Endothelial cell (in vitro differentiated cells): ENCODE measurements at regions not wholly inside any gene's neighbourhood (a gene's known extent, or its start where the extent isn't known, plus 50 kb on each side); places are given as distances from the start of the nearest gene placed in this dataset.

Experiments used
- DNase-seq: peaks from one replicate; pipeline ENCODE4 v3.0.0; 2021; ENCODE audit warnings: low spot score
- H3K27ac Mint-ChIP-seq: one replicate; pipeline ENCODE4 v1.8.0; 2021; ENCODE audit warnings: mixed read lengths, inconsistent platforms; ENCODE audit not compliant: unreplicated experiment
- H3K27me3 Mint-ChIP-seq: one replicate; pipeline ENCODE4 v1.8.0; 2021; ENCODE audit warnings: mild to moderate bottlenecking, moderate library complexity, mixed read lengths, inconsistent platforms; ENCODE audit not compliant: unreplicated experiment
- H3K36me3 Mint-ChIP-seq: one replicate; pipeline ENCODE4 v1.8.0; 2021; ENCODE audit warnings: mild to moderate bottlenecking, low read depth, mixed read lengths, inconsistent platforms; ENCODE audit not compliant: unreplicated experiment
- H3K4me1 Mint-ChIP-seq: one replicate; pipeline ENCODE4 v1.8.0; 2021; ENCODE audit warnings: mild to moderate bottlenecking, mixed read lengths, inconsistent platforms; ENCODE audit not compliant: unreplicated experiment
- H3K4me3 Mint-ChIP-seq: one replicate; pipeline ENCODE4 v1.8.0; 2021; ENCODE audit warnings: mild to moderate bottlenecking, mixed read lengths, inconsistent platforms; ENCODE audit not compliant: unreplicated experiment
- H3K9me3 Mint-ChIP-seq: one replicate; pipeline ENCODE4 v1.8.0; 2021; ENCODE audit warnings: mixed read lengths, inconsistent platforms; ENCODE audit not compliant: unreplicated experiment
- CTCF ChIP-seq: fragments of 200-600 bp; sonication (generic); IDR thresholded peaks from one replicate; pipeline ENCODE4 v1.5.0; 2021; ENCODE audit warnings: antibody characterized with exemption; ENCODE audit not compliant: unreplicated experiment

GRCh38 chr14:101233021-101233366 is 328.3 kb upstream of the DIO3 start:
- no peak for DNase-seq
- Mint-ChIP-seq H3K4me3 (no peak overlapping the region), H3K9me3 (no peaks in the 10 kb centered on the region), H3K36me3 (no peaks in the 10 kb centered on the region), H3K4me1 (peaks cover 10% of the 10 kb centered on the region), H3K27ac (no peak overlapping the region), H3K27me3 (peaks cover 7% of the 10 kb centered on the region)
- no peak for TF ChIP-seq CTCF

GRCh38 chr14:101233391-101233790 is 327.9 kb upstream of the DIO3 start:
- no peak for DNase-seq
- no peaks in the 10 kb centered on the region for H3K9me3 Mint-ChIP-seq
- H3K27ac Mint-ChIP-seq, result no peak overlapping the region
- peaks cover 7% of the 10 kb centered on the region for H3K27me3 Mint-ChIP-seq
- no peak overlapping the region for H3K4me3 Mint-ChIP-seq
- H3K4me1 Mint-ChIP-seq, result peaks cover 10% of the 10 kb centered on the region
- H3K36me3 Mint-ChIP-seq, result no peaks in the 10 kb centered on the region
- TF ChIP-seq CTCF, result no peak

- no peak for TF ChIP-seq CTCF
- no peak overlapping the region for H3K27ac Mint-ChIP-seq
- peaks cover 7% of the 10 kb centered on the region for H3K27me3 Mint-ChIP-seq
- DNase-seq, result no peak
- H3K36me3 Mint-ChIP-seq, result no peaks in the 10 kb centered on the region
- H3K4me3 Mint-ChIP-seq, result no peak overlapping the region
- no peaks in the 10 kb centered on the region for H3K9me3 Mint-ChIP-seq
- H3K4me1 Mint-ChIP-seq, result peaks cover 10% of the 10 kb centered on the region
Measured at GRCh38 chr14:101233808-101234207, 327.5 kb upstream of the DIO3 start.

GRCh38 chr14:101234244-101234937 is 326.9 kb upstream of the DIO3 start:
- Mint-ChIP-seq H3K36me3 (no peaks in the 10 kb centered on the region), H3K27ac (no peak overlapping the region), H3K4me1 (peaks cover 8% of the 10 kb centered on the region), H3K27me3 (peaks cover 7% of the 10 kb centered on the region), H3K4me3 (no peak overlapping the region), H3K9me3 (no peaks in the 10 kb centered on the region)
- DNase-seq, result no peak
- no peak for TF ChIP-seq CTCF

GRCh38 chr14:101234999-101235334 is 326.3 kb upstream of the DIO3 start:
- no peaks in the 10 kb centered on the region for H3K36me3 Mint-ChIP-seq
- no peaks in the 10 kb centered on the region for H3K9me3 Mint-ChIP-seq
- TF ChIP-seq CTCF, result no peak
- H3K4me3 Mint-ChIP-seq, result no peak overlapping the region
- peaks cover 8% of the 10 kb centered on the region for H3K4me1 Mint-ChIP-seq
- DNase-seq, result no peak
- H3K27ac Mint-ChIP-seq, result no peak overlapping the region
- H3K27me3 Mint-ChIP-seq, result peaks cover 7% of the 10 kb centered on the region
